ENCODE measurements at regions not wholly inside any gene's neighbourhood (a gene's known extent, or its start where the extent isn't known, plus 50 kb on each side); places are given as distances from the start of the nearest gene placed in this dataset.

DNA sequence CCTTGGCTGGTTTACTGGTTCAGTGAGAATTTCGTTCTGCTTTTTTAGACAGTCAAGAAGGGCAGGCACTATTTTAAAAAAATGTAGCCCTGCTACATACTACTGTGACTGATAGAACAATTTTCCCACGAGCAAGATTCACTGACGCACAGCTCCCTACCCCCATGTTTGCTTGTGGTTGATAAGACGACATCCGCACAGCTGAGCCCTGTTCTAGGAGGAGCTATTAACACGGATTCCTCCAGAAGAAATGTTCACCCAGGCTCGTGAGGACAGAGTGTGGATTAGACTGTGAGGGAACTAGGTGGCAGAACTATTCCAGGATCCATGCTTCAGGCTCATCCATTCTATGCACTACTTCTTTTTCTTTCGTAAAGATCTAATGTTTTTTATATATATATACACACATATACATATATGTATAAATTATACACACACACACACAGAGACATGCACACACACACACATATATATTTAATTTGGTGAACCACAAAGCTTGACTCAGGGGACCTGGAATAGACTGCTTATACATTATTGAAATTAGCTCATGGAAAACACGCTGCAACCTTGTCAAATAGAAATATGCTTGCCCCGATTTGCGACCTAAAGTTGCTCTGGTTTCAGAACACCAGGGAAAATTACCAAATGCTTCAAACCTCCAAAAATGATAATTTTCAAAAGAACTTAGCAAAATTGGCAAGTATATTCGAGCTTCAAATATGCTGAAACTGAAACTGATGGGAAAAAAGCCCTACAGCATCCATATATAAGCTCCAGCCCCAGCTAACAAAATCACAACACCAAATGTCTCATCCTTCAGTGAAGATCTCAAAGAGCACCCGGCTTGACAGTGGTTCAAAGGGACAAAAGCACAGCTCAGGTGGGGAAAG is 370.4 kb downstream of the SOCS6 start:
- TF ChIP-seq FOXM1 (IDR thresholded peaks at IDR 0.05; ENCODE audit: borderline replicate concordance): no peak
- TF ChIP-seq ARNT (IDR thresholded peaks at IDR 0.05): no peak
- TF ChIP-seq HDGF (IDR thresholded peaks at IDR 0.05; ENCODE audit: borderline replicate concordance): no peak
- TF ChIP-seq LEF1 (IDR thresholded peaks at IDR 0.05; ENCODE audit: borderline replicate concordance): no peak
- no peak for TF ChIP-seq BHLHE40 (IDR thresholded peaks at IDR 0.05; ENCODE audit: borderline replicate concordance)
- TF ChIP-seq FOXK2 (IDR thresholded peaks at IDR 0.05): no peak
- no peak for TF ChIP-seq TARDBP (IDR thresholded peaks at IDR 0.05)
- TF ChIP-seq SP1 (IDR thresholded peaks at IDR 0.05): no peak
- no peak for TF ChIP-seq ELF4 (IDR thresholded peaks at IDR 0.05)
- TF ChIP-seq, protein P1, sequence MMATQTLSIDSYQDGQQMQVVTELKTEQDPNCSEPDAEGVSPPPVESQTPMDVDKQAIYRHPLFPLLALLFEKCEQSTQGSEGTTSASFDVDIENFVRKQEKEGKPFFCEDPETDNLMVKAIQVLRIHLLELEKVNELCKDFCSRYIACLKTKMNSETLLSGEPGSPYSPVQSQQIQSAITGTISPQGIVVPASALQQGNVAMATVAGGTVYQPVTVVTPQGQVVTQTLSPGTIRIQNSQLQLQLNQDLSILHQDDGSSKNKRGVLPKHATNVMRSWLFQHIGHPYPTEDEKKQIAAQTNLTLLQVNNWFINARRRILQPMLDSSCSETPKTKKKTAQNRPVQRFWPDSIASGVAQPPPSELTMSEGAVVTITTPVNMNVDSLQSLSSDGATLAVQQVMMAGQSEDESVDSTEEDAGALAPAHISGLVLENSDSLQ (IDR thresholded peaks at IDR 0.05): no peak
